ENCODE measurements at regions not wholly inside any gene's neighbourhood (a gene's known extent, or its start where the extent isn't known, plus 50 kb on each side); places are given as distances from the start of the nearest gene placed in this dataset.

DNA sequence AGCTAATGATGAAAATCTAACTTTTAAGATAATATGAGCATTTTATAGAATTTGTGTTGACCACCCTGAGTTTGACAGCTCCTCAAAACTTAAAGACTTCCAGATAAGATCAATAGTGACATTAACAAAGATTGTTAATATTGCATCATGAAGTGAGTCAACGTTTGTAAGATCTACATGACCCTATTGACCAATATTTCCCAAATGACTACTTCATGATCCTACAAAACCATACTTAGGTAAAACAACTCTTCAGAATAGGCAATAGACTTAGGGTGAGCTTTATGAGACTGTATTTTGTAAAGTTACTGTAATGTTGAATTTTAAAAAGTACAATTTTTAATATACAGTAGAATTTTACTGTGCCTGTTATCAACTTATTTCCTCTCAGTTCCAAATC, 422.7 kb upstream of the ALCAM start:
- no peak for TF ChIP-seq RFX5 (IDR thresholded peaks at IDR 0.05)
- no peak for TF ChIP-seq EP300 (IDR thresholded peaks at IDR 0.05)
- TF ChIP-seq, protein P1, sequence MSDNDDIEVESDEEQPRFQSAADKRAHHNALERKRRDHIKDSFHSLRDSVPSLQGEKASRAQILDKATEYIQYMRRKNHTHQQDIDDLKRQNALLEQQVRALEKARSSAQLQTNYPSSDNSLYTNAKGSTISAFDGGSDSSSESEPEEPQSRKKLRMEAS (IDR thresholded peaks at IDR 0.05): no peak

All from A549 (cell line).